Activated CD4-positive, alpha-beta T cell treated with anti-CD3 and anti-CD28 coated beads for 4 hours (primary cell): ENCODE measurements at regions not wholly inside any gene's neighbourhood (a gene's known extent, or its start where the extent isn't known, plus 50 kb on each side); places are given as distances from the start of the nearest gene placed in this dataset.
A peak's percentile ranks its signal among the peaks of the same experiment; 100 is the strongest.
"Not testable (repeated sequence)": the region's sequence is repeated elsewhere in the genome, so short reads cannot be mapped to it uniquely, and the experiment has no call there.

Experiments
- DNase-seq, 2 donors: peaks; one replicate each; pipeline ENCODE4 v3.0.0-alpha.2; 2020

DNA sequence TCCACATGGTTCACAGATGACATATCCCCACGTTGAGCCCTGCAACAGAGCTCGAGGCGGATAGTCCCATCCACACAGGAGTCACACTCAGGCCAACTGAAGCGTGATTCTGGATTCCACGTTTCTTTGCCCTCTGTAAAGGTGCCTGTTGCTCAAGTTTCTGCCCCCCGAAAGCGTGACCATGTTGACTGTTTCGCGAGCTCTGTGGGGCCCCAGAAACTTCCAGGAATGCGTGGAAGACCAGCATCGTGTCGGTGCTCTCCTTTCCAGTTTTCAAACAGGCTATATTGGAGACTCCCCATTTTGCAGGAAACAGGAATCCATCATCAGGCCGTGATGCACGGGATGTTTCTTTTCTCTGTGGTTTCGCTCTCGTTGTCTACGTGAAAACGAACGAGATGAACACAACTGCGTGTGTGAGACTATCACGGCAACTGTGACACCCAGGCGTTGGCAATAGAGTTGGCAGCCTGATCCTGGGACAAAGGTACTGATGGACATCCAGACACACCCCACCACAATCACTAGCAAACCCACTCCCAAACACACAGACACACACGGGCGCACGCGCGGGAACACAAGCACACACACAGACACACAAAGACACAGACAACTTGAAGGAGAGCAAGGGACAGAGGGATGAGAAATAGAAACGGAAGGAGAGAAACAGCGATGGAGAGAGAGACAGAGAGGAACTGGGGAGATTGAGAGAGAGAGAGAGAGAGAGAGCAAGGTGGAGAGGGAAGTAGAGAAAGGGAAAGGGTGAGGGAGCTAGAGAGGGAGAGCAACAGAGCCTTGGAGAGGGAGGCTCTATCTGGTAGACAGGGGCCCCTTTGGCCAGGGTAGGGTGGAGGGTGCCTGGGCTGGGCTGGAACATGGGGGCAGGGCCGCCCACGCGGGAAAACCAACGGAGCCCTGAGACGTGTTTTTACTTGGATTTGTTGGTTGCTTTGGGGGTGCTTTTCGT lies 1609.3 kb downstream of the SPATA31A7 start:
- DNase-seq = not testable (repeated sequence)

DNA sequence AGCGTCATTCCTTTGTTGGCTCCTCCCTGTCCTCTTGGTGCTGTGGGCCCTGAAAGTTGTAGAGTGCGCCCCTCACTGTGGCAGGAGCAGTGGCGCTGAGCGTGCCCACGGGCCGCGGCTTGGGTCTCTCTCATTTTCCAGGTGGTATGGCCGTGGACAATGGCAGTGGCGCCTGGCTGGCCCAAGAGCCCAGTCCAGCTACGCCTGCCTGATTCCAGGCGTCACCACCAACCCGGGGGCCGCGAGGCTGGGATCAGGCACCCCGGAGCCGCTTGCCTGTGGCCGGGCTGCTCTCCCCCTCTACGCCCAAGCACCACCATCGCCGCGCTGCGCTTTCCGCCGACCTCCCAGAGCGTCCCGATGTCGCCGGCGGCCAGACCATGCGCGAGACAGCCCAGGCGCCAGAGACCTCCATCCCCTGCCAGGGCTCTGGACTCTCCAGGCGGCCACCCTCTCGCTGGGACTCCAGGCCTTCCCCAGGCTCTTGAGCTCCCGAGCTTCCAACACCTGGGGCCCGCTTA lies 1610.1 kb downstream of the SPATA31A7 start:
- DNase-seq = not testable (repeated sequence)

DNA sequence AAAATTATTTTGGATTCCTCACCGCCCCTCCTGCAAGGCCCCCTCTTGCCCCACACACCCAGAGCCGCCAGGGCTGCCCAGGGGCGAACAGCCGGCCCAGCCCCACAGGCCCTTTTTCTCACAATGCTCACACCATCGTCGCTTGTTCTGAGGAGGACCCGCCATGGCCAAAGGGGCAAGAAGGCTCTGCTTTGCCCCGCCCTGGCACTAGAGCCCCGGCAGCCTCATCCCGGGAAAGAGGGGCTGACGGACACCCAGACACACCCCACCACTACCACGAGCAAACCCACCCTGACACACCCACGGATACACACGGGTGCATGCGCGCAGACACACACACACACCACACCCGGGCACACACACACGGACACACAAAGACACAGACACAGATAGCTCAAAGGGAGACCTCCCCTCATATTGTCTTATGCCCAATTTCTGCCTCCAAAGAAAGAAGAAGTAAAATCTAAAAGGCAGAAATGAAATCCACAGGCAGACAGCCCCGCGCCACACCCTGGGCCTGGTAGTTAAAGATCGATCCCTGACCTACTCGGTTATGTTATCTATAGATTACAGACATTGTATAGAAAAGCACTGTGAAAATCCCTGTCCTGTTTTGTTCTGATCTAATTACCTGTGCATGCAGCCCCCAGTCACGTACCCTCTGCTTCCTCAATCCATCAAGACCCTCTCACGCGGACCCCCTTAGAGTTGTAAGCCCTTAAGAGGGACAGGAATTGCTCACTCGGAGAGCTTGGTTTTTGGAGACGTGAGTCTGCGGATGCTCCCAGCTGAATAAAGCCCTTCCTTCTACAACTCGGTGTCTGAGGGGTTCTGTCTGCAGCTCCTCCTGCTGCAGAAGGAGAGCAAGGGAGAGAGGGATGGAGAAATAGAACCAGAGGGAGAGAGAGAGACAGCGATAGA lies 1610.9 kb downstream of the SPATA31A7 start:
- not testable (repeated sequence) for DNase-seq

DNA sequence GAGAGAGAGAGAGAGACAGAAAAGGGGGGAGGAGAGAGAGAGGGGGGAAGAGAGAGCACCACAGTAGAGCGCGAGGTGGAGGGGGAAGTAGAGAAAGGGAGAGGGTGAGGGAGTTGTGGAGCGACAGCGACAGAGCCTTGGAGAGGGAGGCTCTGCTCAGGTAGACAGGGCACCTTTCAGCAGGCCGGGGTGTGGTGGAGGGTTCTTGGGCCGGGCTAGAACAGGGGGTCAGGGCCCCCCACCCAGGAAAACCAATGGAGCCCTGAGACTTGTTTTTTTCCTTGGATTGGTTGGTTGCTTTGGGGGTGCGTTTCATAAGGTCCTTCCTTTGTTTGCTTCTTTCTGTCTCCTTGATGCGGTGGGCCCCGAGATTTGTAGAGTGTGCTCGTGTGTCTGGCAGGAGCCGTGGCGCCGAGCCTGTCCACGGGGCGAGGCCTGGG lies 1611.6 kb downstream of the SPATA31A7 start:
- not testable (repeated sequence) for DNase-seq

DNA sequence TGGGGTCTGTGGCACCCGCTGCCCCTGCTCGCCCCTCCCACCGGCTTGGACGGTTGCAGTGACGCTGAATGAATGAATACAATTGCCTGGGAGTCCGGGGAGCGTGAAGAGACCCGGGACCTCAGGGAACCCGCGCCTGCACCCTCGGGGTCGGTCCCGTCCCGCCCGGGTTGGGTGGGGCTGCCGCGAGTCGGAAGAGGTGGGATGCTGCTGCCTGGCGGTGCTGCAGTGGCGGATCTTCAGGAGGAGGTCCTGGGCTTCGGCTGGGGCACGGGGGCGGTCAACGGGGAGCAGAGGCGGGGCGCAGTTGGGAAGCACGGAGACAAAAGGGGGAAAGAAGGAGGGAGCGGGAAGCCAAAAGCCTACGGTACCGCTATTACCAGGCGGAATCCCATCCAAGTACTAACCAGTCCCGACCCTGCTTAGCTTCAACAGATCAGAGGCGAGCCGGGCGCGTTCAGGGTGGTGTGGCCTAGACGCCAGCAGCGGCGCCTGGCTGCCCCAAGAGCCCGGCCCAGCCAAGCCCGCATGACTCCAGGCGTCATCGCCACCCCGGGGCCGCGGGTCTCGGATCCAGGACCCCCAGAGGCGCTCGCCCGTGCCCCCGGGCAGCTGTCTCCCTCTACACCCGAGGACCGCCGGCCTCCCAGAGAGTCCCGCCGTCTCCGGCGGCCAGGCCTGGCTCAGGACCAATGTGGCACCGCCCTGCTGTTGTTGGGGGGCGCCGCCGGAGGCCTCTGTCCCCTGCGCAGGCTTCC lies 1612.3 kb downstream of the SPATA31A7 start:
- DNase-seq = peak; percentile 34 to 48

DNA sequence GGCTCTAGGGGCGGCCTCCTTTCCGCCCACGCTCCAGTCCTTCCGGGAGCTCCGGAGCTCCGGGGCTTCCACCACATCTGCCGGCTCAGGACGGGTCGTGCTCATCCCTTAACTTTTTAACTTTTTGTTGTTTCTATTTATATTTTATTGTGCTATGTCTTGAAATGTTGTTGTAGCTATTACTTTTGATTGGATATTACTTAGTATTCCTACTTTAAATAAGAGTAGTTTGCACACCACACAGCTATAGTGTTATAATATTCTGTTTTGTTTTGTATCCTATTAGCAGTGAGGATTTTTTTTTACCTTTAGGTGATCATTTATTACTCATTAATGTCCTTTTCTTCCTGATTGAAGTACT lies 1612.9 kb downstream of the SPATA31A7 start:
- DNase-seq = not testable (repeated sequence)

DNA sequence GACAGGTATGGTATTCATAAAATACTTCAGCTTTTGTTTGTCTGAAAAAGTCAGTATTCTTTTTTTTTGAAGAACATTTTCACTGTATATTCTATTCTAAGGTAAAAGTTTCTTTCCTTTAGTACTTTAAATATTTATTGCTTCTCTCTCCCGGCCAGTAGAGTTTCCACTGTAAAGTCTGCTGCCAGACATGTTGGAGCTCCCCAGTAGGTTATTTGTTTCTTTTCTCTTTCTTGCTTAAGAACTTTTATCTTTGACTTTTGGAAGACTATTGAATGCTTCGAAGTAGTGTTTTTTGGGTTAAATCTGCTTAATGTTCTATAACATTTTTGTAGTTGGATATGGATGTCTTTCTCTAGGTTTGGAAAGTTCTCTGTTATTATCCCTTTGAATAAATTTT lies 1613.3 kb downstream of the SPATA31A7 start:
- not testable (repeated sequence) for DNase-seq

DNA sequence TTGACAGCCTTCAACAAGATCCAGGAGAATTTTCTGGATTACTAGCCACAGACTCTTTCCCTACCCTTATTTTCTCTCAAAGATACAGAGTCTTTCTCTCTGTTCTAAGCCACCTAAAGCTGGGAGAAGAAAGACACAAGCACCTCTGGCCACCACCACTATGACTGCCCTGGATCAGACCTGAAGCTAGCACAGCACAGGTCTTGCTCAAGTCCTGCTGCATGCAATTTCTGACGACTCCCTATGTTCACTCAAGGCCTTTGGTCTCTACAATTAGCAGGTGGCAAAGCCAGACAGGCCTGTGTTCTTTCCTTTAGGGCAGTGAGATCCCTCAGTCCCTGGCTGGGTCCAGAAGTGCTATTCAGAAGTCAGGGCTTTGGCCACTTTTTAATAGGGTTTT lies 1614.5 kb downstream of the SPATA31A7 start:
- DNase-seq = not testable (repeated sequence)

DNA sequence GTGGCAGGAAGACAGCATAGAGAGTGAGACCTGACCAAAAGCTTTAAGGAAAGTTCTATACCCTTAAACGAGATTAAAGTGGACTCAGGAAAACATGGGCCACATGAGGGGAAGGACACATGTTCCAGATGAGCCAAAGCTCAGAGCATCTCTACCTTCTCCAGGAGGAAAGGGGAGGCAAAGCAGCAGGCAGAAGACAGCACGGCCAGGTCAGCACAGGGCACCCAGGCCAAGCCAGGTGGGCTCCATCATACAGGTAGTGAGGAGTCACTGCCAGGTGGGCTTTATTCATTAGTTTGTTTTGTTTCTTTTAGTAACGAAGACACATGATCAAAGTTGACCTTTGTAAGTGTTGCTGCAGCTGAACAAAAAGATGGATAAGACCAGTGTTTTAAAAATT lies 1617.6 kb downstream of the SPATA31A7 start:
- DNase-seq = not testable (repeated sequence)

DNA sequence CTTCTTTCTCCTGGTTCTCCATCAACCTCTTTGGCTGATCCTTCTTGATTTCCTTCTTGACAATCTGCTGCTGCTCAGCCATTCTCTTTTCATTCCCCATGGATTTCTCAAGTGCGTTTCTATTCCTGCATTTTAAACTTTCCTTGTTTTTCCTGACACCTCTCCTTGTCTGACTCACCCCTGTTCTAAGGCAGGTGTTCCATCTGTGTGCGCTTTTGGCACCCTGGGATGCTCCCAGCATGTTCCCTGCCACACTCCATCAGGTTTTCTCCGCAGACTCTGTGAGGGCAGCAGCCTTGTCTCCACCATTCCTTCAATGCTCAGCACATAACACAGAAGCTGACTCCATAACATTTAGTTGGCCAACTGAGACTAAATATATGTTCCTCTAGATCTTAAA lies 1618.2 kb downstream of the SPATA31A7 start:
- DNase-seq = not testable (repeated sequence)

DNA sequence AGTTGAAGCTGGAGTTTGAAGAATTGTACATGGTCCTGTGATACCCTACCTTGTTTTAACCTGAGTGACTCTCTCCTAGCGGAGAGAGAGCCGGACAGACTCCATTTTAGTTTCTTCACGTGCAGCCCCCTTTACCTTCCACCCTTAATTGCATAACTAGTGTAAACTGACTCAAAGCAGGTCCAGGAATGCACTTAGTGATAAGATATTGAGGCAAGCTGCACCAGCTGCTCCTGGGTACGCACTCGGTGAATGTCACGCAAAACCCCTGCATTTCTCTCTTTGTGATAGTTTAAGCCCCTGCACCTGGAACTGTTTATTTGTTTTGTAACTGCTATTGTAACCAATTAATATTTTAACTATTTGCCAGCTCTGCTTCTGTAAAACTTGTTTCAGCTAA lies 1620.5 kb downstream of the SPATA31A7 start:
- not testable (repeated sequence) for DNase-seq

DNA sequence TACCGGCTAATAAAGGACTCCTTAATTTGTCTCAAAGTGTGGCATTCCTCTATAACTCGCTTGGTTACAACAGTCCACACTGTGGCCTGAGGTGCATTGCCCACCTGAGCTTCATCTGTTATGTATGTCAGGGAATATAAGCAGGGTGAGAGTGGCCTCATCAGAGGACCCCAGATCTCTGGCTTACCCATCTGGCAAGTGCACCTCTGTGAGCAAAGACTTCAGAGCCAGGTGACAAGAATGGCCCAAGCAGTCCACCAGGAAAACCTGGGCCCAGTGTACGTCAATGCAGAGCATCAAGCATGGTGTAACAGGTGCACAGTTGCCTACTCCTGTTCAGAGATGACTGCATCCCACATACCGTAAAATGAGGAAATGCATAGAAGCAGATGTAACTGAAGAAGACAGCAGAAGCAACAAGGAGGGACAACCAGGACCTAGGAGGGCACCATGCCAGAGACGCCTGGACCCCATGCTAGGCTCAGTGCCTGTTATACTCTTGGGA lies 1621.0 kb downstream of the SPATA31A7 start:
- not testable (repeated sequence) for DNase-seq

DNA sequence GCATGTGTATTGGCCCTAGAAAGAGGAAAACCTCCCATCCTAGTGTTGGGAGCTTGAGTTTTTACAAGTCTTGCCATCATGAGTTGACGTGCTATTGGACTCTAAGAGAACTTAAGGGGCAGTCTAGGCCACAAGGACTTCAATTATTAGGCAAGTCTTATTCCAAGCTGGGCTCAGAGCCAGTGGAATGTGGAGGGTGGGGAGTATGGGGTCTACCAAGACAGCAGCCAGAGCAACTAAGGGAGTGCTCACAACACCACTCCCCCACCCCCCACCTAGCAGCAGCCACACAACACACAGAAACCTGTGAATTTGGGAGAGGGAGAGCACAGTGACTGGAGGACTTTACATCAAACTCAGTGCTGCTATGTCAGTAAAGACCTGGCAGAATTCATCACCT lies 1625.6 kb downstream of the SPATA31A7 start:
- DNase-seq = not testable (repeated sequence)

DNA sequence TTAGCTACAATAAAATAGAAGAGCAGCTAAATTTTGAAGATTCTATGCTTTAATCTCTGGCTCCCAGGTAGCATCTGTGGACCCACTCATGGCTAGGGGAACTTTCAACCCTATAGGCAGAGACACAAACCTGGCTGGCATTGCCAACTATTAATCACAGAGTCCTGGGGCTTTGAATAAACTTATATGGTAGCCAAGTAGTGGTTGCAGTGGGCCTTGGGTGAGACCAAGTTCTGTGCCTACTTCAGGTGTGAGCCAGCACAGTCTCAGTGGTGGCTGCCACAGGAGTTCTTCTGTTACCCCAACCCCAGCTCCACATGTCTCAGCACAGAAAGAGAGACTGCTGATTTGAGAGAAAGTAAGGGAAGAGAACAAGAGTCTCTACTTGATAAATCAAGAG lies 1626.5 kb downstream of the SPATA31A7 start:
- not testable (repeated sequence) for DNase-seq

DNA sequence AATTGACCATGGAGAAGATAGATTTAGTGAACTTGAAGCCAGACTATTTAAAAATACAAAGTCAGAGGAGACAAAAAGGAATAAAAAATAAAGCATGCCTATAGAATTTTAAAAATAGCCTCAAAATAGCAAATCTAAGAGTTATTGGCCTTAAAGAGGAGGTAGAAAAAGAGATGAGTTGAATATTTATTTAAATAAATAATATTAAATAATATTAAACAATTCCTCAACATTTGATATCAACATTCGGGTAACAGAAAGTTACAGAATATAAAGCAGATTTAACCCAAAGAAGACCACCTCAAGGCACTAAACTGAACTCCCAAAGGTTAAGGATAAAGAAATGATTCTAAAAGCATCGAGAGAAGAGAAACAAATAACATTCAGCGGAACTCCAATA lies 1627.4 kb downstream of the SPATA31A7 start:
- not testable (repeated sequence) for DNase-seq

DNA sequence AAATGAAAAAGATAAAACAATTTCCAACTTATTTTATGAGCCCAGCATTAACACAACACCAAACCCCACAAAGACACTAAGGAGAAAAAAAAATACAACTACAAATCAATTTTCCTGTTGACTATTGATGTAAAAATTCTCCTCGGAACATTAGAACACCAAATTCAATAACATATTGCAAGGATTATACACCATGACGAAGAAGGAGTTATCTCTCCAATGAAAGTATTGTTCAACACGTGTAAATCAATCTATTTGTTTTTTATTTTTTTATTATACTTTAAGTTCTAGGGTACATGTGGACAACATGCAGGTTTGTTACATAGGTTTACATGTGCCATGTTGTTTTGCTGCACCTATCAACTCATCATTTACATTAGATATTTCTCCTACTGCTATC lies 1632.3 kb downstream of the SPATA31A7 start:
- DNase-seq = not testable (repeated sequence)

DNA sequence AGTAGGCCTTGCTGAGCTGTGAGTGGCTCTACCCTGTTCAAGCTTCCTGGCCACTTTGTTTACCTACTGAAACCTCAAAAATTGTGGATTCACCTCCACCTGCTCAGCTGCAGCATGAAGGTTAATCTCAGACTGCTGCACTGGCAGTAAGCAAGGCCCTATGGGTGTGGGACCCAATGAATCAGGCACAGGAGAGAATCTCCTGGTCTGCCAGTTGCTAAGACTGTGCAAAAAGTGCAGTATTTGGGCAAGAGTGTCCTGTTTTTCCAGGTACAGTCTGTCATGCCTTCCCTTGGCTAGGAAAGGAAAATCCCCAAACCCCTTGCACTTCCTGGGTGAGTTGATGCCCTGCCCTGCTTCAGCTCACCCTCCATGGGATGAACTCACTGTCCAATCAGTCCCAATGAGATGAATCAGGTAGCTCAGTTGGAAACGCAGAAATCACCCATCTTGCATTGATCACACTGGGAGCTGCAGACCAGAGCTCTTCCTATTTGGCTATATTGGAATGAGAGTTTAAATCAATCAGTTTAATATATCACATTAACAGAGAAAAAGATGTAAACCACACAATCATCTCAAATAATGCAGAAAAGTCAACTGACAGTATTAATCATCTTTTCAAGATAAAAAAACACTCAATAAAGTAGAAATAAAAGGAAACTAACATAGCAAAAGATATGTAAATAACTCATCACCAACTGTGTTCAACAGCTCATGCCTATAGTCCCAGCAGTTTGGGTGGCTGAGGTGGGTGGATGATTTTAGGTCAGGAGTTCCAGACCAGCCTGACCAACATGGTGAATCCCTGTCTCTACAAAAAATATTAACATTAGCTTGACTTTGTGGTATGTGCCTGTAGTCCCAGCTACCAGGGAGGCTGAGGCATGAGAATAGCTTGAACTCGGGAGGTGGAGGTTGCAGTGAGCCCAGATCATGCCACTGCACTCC lies 1638.4 kb downstream of the SPATA31A7 start:
- DNase-seq = not testable (repeated sequence)

DNA sequence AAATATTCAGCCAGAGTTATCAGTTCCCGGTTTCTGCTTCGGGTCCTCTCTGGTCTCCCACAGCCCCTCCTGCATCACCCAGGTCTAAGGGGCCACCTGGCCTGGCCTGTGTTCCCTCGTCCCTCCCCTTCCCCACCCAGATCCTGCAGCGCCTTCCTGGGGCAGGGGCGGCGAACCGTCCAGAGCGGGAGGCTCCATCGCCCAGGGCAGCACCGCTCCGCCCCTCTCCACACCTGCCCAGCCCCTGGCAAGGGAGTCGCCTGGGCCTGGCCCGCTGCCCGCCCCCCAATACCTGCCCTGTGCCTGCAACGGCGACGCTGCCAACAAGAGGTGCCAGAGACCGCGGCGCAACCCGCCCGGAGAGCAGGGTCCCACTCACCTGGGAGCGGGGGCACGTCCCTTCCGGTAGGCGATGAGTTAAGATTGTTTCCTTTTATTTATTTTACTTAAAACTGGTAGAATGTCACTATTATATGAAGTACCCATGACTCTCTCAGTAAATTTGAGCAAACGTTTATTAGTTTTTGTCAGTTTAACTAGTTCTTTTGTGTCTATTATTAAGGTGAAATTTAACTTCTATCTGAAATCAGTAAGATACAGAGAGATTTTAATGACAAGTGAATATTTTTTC lies 1641.1 kb downstream of the SPATA31A7 start:
- not testable (repeated sequence) for DNase-seq

DNA sequence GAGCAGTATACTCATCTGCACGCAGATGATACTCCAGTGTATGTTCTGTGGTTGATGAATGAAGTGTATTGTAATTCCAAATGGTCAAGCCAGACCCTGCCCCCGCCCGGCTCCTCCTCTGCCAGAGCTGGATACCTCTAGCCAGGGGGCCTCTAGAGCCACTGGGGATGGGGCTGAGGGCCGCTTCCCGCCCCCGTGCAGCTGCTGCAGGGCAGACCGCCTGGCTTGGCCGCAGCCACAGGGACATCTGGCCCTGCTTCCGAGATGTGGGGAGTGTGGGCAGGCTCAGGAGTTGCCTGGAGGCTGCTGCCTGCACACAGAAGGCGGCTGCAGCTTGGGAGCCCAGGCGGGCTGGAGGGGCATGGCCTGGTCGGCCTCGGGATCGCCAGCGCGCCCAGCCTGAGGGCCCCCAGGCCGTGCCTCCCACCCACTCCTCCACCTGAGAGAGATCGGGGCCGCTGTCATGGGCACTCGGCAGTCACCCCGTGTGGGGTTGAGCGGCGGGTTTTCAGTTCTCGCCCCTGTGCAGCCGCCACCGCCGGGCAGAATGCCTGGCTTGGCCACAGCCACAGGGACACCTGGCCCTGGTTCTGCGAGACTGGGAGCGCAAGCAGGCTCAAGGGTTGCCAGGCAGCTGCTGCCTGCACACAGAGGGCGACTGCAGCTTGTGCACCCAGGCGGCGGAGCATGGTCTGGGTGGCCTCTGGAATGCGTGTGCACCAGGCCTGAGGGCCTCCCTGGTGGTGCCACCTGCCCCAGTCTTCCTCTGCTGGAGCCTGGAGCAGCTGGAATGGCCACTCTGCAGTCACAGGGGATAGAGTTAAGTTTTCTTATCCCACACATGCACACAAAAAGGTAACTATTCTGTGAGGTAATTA lies 1643.7 kb downstream of the SPATA31A7 start:
- DNase-seq = not testable (repeated sequence)
